Liver (tissue), 8 donors: ENCODE measurements at regions not wholly inside any gene's neighbourhood (a gene's known extent, or its start where the extent isn't known, plus 50 kb on each side); places are given as distances from the start of the nearest gene placed in this dataset.
"Not testable (repeated sequence)": the region's sequence is repeated elsewhere in the genome, so short reads cannot be mapped to it uniquely, and the experiment has no call there.

Experiments
- DNase-seq: peaks from one replicate; pipeline ENCODE4 v3.0.0-alpha.2; 2017; ENCODE audit warnings: low spot score
- H3K27ac ChIP-seq, 2 donors: one replicate each; pipeline ENCODE4 v1.7.0; 2013; ENCODE audit warnings: inconsistent platforms in 2 of 2, low read length in 2 of 2, control low read depth in 1 of 2, low read depth in 1 of 2, mild to moderate bottlenecking in 1 of 2
- H3K27me3 ChIP-seq, 4 donors: one replicate each; pipeline versions ENCODE4 v1.6.1 to v1.7.0; 2013; ENCODE audit warnings: low read length in 3 of 4, inconsistent platforms in 1 of 4, mild to moderate bottlenecking in 1 of 4, moderate library complexity in 1 of 4; ENCODE audit not compliant: control insufficient read depth in 4 of 4, insufficient read depth in 4 of 4
- H3K36me3 ChIP-seq, 4 donors: one replicate each; pipeline versions ENCODE4 v1.6.1 to v1.7.0; 2013; ENCODE audit warnings: low read length in 3 of 4, mild to moderate bottlenecking in 3 of 4, low read depth in 1 of 4, moderate library complexity in 1 of 4; ENCODE audit not compliant: control insufficient read depth in 4 of 4, insufficient read depth in 3 of 4
- H3K4me1 ChIP-seq, 4 donors: one replicate each; pipeline versions ENCODE4 v1.6.1 to v1.7.0; 2013; ENCODE audit warnings: low read length in 3 of 4, mild to moderate bottlenecking in 3 of 4, moderate library complexity in 1 of 4; ENCODE audit not compliant: control insufficient read depth in 4 of 4, insufficient read depth in 4 of 4
- H3K4me3 ChIP-seq, 3 donors: one replicate each; pipeline versions ENCODE4 v1.6.1 to v1.7.0; 2013; ENCODE audit warnings: low read length in 3 of 3, control low read depth in 1 of 3, low read depth in 1 of 3, mild to moderate bottlenecking in 1 of 3
- H3K9ac ChIP-seq, 2 donors: one replicate each; pipeline ENCODE4 v1.7.0; 2013; ENCODE audit warnings: low read length in 2 of 2, mild to moderate bottlenecking in 2 of 2, moderate library complexity in 2 of 2, control low read depth in 1 of 2, low read depth in 1 of 2
- H3K9me3 ChIP-seq, 4 donors: one replicate each; pipeline versions ENCODE4 v1.6.1 to v1.7.0; 2013; ENCODE audit warnings: low read length in 3 of 4; ENCODE audit not compliant: control insufficient read depth in 4 of 4
- EGR1 ChIP-seq, 2 donors: IDR thresholded peaks; 2 replicates each; pipeline ENCODE4 v1.6.1; 2016 to 2018; ENCODE audit warnings: antibody characterized with exemption in 2 of 2, low read depth in 2 of 2
- FOXA2 ChIP-seq: IDR thresholded peaks from 2 replicates; pipeline ENCODE4 v1.6.1; 2016; ENCODE audit warnings: antibody characterized with exemption
- GABPA ChIP-seq, 2 donors: IDR thresholded peaks in 1 of 2; conservative IDR thresholded peaks in 1 of 2; 2 replicates each; pipeline ENCODE4 v1.6.1; 2016; ENCODE audit warnings: antibody characterized with exemption in 2 of 2, mild to moderate bottlenecking in 1 of 2, moderate library complexity in 1 of 2
- HNF4A ChIP-seq, 2 donors: conservative IDR thresholded peaks; 2 replicates each; pipeline ENCODE4 v1.6.1; 2016; ENCODE audit warnings: antibody characterized with exemption in 2 of 2, mild to moderate bottlenecking in 2 of 2
- HNF4G ChIP-seq: IDR thresholded peaks from 2 replicates; pipeline ENCODE4 v1.6.1; 2016; ENCODE audit warnings: antibody characterized with exemption
- JUND ChIP-seq, 2 donors: IDR thresholded peaks; 2 replicates each; pipeline ENCODE4 v1.6.1; 2016; ENCODE audit warnings: antibody characterized with exemption in 2 of 2
- RAD21 ChIP-seq, 2 donors: IDR thresholded peaks; 2 replicates each; pipeline ENCODE4 v1.6.1; 2016; ENCODE audit warnings: antibody characterized with exemption in 2 of 2, mild to moderate bottlenecking in 2 of 2
- RXRA ChIP-seq, 2 donors: IDR thresholded peaks; 2 replicates each; pipeline ENCODE4 v1.6.1; 2017 to 2018; ENCODE audit warnings: antibody characterized with exemption in 2 of 2, mild to moderate bottlenecking in 1 of 2
- SP1 ChIP-seq: IDR thresholded peaks from 2 replicates; pipeline ENCODE4 v1.6.1; 2018; ENCODE audit warnings: antibody characterized with exemption, mild to moderate bottlenecking
- YY1 ChIP-seq: IDR thresholded peaks from 2 replicates; pipeline ENCODE4 v1.6.1; 2016; ENCODE audit warnings: antibody characterized with exemption, mild to moderate bottlenecking
- WGBS: extraction: QIAGEN DNeasy Blood & Tissue Kit; methylation state at CpG from one replicate; pipeline ENCODE4 v1.1.7; 2013; 5-methylcytosine and 5-hydroxymethylcytosine counted together
- TF ChIP-seq, protein P1 (sequence below): fragments of 150-350 bp; IDR thresholded peaks from 2 replicates; pipeline ENCODE4 v1.5.1; 2017; ENCODE audit warnings: improper control_type of control experiment, low read depth, low read length; ENCODE audit not compliant: missing input control
- TF ChIP-seq, protein P2 (sequence below): IDR thresholded peaks from 2 replicates; pipeline ENCODE4 v1.6.1; 2016; ENCODE audit warnings: antibody characterized with exemption, mild to moderate bottlenecking
- TF ChIP-seq, protein P3 (sequence below): IDR thresholded peaks from 2 replicates; pipeline ENCODE4 v1.6.1; 2016; ENCODE audit warnings: antibody characterized with exemption
- TF ChIP-seq, protein P4 (sequence below): IDR thresholded peaks from 2 replicates; pipeline ENCODE4 v1.6.1; 2016; ENCODE audit warnings: antibody characterized with exemption
- TF ChIP-seq, protein P5 (sequence below): IDR thresholded peaks from 2 replicates; pipeline ENCODE4 v1.6.1; 2016; ENCODE audit warnings: antibody characterized with exemption
- donor health status: healthy.
- donor health status: healthy.
- donor health status: healthy.
- donor health status: healthy.
- donor health status: healthy.

DNA sequence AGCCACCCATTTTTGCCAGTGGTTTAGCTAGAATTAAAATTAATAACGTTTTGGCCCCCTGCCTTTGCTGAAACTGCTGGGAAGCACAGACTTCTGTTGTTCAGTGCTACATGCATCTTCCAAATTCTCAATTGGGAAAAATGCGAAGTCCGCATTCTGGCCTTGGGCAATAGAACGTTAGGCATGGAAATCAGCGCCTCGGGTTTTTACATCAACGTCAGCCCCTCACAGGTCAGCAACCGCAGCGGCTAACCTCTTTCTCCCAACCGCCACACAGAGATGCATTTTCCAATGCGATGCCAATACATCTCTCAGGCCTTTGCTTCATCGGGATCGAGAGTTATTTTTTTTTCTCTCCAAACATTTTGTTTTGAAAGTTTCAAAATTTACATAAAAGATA is 339.1 kb downstream of the DCHS2 start:
- whole genome bisulfite sequencing = 85% methylated on average over 13 of the region's 13 CpGs

DNA sequence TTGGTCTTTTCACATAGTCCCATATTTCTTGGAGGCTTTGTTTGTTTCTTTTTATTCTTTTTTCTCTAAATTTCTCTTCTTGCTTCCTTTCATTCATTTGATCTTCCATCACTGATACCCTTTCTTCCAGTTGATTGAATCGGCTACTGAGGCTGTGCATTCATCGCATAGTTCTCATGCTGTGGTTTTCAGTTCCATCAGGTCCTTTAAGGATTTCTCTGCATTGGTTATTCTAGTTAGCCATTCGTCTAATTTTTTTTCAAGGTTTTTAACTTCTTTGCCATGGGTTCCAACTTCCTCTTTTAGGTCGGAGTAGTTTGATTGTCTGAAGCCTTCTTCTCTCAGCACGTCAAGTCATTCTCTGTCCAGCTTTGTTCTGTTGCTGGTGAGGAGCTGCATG is 342.4 kb downstream of the DCHS2 start:
- not testable (repeated sequence) for H3K27ac ChIP-seq, H3K36me3 ChIP-seq, H3K27me3 ChIP-seq, H3K4me1 ChIP-seq, H3K9ac ChIP-seq, H3K4me3 ChIP-seq, H3K9me3 ChIP-seq, DNase-seq
- WGBS = 73% methylated on average over 5 of the region's 5 CpGs

More for the DNA sequence above, 339.1 kb downstream of the DCHS2 start:
- Histone ChIP-seq H3K27ac (no peak overlapping the region), H3K9ac (no peak overlapping the region), H3K9me3 (no peaks in the 10 kb centered on the region), H3K27me3 (no peaks in the 10 kb centered on the region), H3K36me3 (no peaks in the 10 kb centered on the region), H3K4me1 (no peaks in the 10 kb centered on the region), H3K4me3 (no peak overlapping the region)
- no peak for DNase-seq
- TF ChIP-seq, protein P1, sequence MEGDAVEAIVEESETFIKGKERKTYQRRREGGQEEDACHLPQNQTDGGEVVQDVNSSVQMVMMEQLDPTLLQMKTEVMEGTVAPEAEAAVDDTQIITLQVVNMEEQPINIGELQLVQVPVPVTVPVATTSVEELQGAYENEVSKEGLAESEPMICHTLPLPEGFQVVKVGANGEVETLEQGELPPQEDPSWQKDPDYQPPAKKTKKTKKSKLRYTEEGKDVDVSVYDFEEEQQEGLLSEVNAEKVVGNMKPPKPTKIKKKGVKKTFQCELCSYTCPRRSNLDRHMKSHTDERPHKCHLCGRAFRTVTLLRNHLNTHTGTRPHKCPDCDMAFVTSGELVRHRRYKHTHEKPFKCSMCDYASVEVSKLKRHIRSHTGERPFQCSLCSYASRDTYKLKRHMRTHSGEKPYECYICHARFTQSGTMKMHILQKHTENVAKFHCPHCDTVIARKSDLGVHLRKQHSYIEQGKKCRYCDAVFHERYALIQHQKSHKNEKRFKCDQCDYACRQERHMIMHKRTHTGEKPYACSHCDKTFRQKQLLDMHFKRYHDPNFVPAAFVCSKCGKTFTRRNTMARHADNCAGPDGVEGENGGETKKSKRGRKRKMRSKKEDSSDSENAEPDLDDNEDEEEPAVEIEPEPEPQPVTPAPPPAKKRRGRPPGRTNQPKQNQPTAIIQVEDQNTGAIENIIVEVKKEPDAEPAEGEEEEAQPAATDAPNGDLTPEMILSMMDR = no peak
- TF ChIP-seq JUND (IDR thresholded peaks at IDR 0.05) = no peak
- no peak for TF ChIP-seq RAD21 (IDR thresholded peaks at IDR 0.05)
- TF ChIP-seq, protein P2, sequence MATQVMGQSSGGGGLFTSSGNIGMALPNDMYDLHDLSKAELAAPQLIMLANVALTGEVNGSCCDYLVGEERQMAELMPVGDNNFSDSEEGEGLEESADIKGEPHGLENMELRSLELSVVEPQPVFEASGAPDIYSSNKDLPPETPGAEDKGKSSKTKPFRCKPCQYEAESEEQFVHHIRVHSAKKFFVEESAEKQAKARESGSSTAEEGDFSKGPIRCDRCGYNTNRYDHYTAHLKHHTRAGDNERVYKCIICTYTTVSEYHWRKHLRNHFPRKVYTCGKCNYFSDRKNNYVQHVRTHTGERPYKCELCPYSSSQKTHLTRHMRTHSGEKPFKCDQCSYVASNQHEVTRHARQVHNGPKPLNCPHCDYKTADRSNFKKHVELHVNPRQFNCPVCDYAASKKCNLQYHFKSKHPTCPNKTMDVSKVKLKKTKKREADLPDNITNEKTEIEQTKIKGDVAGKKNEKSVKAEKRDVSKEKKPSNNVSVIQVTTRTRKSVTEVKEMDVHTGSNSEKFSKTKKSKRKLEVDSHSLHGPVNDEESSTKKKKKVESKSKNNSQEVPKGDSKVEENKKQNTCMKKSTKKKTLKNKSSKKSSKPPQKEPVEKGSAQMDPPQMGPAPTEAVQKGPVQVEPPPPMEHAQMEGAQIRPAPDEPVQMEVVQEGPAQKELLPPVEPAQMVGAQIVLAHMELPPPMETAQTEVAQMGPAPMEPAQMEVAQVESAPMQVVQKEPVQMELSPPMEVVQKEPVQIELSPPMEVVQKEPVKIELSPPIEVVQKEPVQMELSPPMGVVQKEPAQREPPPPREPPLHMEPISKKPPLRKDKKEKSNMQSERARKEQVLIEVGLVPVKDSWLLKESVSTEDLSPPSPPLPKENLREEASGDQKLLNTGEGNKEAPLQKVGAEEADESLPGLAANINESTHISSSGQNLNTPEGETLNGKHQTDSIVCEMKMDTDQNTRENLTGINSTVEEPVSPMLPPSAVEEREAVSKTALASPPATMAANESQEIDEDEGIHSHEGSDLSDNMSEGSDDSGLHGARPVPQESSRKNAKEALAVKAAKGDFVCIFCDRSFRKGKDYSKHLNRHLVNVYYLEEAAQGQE = no peak
- no peak for TF ChIP-seq FOXA2
- TF ChIP-seq HNF4A (conservative IDR thresholded peaks at IDR 0.05) = no peak
- no peak for TF ChIP-seq RXRA (IDR thresholded peaks at IDR 0.05)
- TF ChIP-seq HNF4G = no peak
- TF ChIP-seq EGR1 (IDR thresholded peaks at IDR 0.05; ENCODE audit: low read depth in 2 of 2) = no peak
- TF ChIP-seq, protein P3, sequence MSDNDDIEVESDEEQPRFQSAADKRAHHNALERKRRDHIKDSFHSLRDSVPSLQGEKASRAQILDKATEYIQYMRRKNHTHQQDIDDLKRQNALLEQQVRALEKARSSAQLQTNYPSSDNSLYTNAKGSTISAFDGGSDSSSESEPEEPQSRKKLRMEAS = no peak
- TF ChIP-seq GABPA (IDR thresholded peaks at IDR 0.05 in 1 of 2, conservative IDR thresholded peaks at IDR 0.05 in 1 of 2) = no peak
- TF ChIP-seq YY1 = no peak
- TF ChIP-seq, protein P4, sequence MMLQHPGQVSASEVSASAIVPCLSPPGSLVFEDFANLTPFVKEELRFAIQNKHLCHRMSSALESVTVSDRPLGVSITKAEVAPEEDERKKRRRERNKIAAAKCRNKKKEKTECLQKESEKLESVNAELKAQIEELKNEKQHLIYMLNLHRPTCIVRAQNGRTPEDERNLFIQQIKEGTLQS = no peak
- TF ChIP-seq SP1 = no peak

DNA sequence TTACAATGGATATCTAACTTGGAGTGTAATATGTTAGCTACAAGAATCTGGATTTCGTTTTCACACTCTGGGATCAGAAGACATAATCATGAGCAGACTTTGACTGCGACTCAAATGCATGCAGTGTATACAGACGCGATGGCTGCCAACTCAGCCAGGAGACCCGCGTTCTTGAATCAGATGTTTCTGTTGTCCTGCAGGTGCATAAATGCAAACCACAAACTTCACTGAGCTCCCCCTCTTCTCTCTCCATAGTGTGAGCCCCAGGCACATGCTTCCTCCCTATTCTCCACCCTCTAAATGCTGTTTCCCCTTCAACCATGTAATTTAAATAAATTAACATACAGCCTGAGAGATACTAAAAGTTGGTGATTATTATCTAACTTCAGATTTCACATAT is 347.9 kb downstream of the DCHS2 start:
- 80% methylated on average over 6 of the region's 6 CpGs for WGBS
- Histone ChIP-seq H3K9ac (no peak overlapping the region), H3K4me1 (no peaks in the 10 kb centered on the region), H3K27ac (no peak overlapping the region), H3K27me3 (no peaks in the 10 kb centered on the region), H3K4me3 (no peak overlapping the region), H3K9me3 (no peaks in the 10 kb centered on the region), H3K36me3 (no peaks in the 10 kb centered on the region)
- TF ChIP-seq YY1 = no peak
- TF ChIP-seq JUND (IDR thresholded peaks at IDR 0.05) = no peak
- TF ChIP-seq, protein P1 = no peak
- TF ChIP-seq RAD21 (IDR thresholded peaks at IDR 0.05) = no peak
- TF ChIP-seq, protein P5, sequence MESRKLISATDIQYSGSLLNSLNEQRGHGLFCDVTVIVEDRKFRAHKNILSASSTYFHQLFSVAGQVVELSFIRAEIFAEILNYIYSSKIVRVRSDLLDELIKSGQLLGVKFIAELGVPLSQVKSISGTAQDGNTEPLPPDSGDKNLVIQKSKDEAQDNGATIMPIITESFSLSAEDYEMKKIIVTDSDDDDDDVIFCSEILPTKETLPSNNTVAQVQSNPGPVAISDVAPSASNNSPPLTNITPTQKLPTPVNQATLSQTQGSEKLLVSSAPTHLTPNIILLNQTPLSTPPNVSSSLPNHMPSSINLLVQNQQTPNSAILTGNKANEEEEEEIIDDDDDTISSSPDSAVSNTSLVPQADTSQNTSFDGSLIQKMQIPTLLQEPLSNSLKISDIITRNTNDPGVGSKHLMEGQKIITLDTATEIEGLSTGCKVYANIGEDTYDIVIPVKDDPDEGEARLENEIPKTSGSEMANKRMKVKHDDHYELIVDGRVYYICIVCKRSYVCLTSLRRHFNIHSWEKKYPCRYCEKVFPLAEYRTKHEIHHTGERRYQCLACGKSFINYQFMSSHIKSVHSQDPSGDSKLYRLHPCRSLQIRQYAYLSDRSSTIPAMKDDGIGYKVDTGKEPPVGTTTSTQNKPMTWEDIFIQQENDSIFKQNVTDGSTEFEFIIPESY = no peak
- TF ChIP-seq HNF4G = no peak
- no peak for DNase-seq
